ENCODE measurements at regions not wholly inside any gene's neighbourhood (a gene's known extent, or its start where the extent isn't known, plus 50 kb on each side); places are given as distances from the start of the nearest gene placed in this dataset.

DNA sequence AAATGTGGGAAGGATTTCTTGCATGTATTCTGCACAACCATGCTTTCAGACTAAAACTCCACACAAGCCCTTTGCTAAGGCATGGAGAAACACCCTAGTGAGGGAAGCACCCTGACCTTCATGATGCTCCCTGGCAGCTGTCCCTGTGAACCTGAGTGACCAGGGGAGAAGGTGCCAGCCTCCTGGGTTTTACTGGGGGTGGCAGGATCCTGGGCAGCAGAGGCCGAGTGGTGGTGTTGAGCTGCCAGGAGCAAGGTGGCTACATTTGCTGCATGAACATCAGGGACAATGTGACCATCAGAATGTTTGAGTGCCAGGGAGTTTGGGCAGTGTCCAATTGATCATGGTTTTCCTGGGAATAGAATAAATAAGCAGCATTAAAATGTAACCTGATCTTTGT, 437.9 kb downstream of the TCERG1L start:
- TF ChIP-seq CTCF (IDR thresholded peaks at IDR 0.05; ENCODE audit: low read length): no peak
- no peak for TF ChIP-seq EZH2 (IDR thresholded peaks at IDR 0.05; ENCODE audit: borderline replicate concordance, low read length)
